Mammary epithelial cell (primary cell): ENCODE measurements at regions not wholly inside any gene's neighbourhood (a gene's known extent, or its start where the extent isn't known, plus 50 kb on each side); places are given as distances from the start of the nearest gene placed in this dataset.

Experiments
- CTCF ChIP-seq, 2 donors: IDR thresholded peaks in 1 of 2; conservative IDR thresholded peaks in 1 of 2; 2 replicates each; pipeline ENCODE4 v1.5.1; 2011 to 2012; ENCODE audit warnings: inconsistent platforms in 2 of 2, low read length in 2 of 2, mild to moderate bottlenecking in 2 of 2, control low read depth in 1 of 2, low read depth in 1 of 2; ENCODE audit not compliant: insufficient read depth in 1 of 2; ENCODE audit errors: extremely low read depth in 1 of 2
- EZH2 ChIP-seq: IDR thresholded peaks from 2 replicates; pipeline ENCODE4 v1.6.1; 2012; ENCODE audit warnings: low read length, inconsistent platforms, borderline replicate concordance

- TF ChIP-seq EZH2 (no peak), CTCF (conservative IDR thresholded peaks at IDR 0.05 in 1 of 2, IDR thresholded peaks at IDR 0.05 in 1 of 2; ENCODE audit: extremely low read depth in 1 of 2, insufficient read depth in 1 of 2, low read depth in 1 of 2, low read length in 2 of 2) (no peak)
Measured at GRCh38 chr2:12396699-12397098, 320.0 kb upstream of the TRIB2 start.
